ENCODE measurements at regions not wholly inside any gene's neighbourhood (a gene's known extent, or its start where the extent isn't known, plus 50 kb on each side); places are given as distances from the start of the nearest gene placed in this dataset.

DNA sequence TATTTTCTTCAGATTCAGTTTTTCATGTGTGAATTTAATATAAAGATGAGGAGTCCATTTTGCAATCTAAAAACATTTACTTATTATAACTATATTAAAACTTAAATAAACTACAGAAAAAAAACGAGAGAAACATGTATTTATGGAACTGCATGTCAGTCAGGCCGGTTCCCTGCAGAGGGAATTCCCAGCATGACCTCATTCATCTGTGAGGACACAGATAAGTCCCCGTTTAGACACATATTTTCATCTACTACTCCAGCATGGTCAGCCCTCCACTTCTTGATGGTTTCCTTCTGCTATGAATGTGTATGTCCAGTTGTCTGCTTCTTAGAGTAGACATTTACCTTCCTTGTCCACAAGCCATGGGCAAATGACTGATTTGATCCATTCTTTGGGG is 339.1 kb downstream of the SEMA3D start:
- TF ChIP-seq GATA2 (IDR thresholded peaks at IDR 0.05; ENCODE audit: low read depth, low read length) (no peak), GATA3 (IDR thresholded peaks at IDR 0.05; ENCODE audit: low read depth, low read length) (no peak)

Data from SH-SY5Y (cell line).